ENCODE measurements at regions not wholly inside any gene's neighbourhood (a gene's known extent, or its start where the extent isn't known, plus 50 kb on each side); places are given as distances from the start of the nearest gene placed in this dataset.

GRCh38 chr17:36673637-36674277, 72.4 kb downstream of the MRM1 start:
- TF ChIP-seq POLR2AphosphoS5 (IDR thresholded peaks at IDR 0.05; ENCODE audit: low read depth) = no peak
- TF ChIP-seq, protein P1, sequence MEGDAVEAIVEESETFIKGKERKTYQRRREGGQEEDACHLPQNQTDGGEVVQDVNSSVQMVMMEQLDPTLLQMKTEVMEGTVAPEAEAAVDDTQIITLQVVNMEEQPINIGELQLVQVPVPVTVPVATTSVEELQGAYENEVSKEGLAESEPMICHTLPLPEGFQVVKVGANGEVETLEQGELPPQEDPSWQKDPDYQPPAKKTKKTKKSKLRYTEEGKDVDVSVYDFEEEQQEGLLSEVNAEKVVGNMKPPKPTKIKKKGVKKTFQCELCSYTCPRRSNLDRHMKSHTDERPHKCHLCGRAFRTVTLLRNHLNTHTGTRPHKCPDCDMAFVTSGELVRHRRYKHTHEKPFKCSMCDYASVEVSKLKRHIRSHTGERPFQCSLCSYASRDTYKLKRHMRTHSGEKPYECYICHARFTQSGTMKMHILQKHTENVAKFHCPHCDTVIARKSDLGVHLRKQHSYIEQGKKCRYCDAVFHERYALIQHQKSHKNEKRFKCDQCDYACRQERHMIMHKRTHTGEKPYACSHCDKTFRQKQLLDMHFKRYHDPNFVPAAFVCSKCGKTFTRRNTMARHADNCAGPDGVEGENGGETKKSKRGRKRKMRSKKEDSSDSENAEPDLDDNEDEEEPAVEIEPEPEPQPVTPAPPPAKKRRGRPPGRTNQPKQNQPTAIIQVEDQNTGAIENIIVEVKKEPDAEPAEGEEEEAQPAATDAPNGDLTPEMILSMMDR (conservative IDR thresholded peaks at IDR 0.05; ENCODE audit: low read depth in 2 of 2) = no peak
- no peak for TF ChIP-seq CREB1 (CRISPR knock-in tag; IDR thresholded peaks at IDR 0.05; ENCODE audit: low read depth)
- no peak for TF ChIP-seq EZH2 (IDR thresholded peaks at IDR 0.05; ENCODE audit: low read depth, unreplicated experiment)
- no peak for TF ChIP-seq EZH2phosphoT487 (IDR thresholded peaks at IDR 0.05; ENCODE audit: unreplicated experiment)
- no peak for TF ChIP-seq REST (IDR thresholded peaks at IDR 0.05; ENCODE audit: unreplicated experiment)
- TF ChIP-seq NANOG (IDR thresholded peaks at IDR 0.05; ENCODE audit: borderline replicate concordance) = no peak

Data from GM23338 (cell line).